ENCODE measurements at regions not wholly inside any gene's neighbourhood (a gene's known extent, or its start where the extent isn't known, plus 50 kb on each side); places are given as distances from the start of the nearest gene placed in this dataset.

DNA sequence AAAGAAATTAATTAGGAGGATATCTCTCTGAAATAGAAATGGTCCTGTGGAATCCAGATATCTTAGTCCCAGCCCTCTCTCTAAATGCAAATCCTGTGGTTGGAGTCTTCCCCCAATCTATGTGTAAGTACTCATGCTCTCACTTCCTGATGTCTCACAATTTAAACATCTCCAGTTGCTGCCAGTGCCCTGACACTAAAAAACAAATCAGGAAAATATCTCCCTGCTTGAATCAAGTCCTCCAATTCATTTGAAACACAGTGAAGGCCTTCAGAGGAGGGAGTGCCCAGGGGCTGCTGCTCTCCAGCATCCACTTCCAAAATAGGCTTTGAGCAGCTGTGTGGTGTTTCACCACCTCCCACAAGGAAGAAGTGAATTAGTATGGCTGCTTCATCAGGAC, 413.8 kb downstream of the RAD51AP2 start:
- H3K36me3 ChIP-seq: no peaks in the 10 kb centered on the region
- H3K4me1 ChIP-seq: no peaks in the 10 kb centered on the region
- H3K27me3 ChIP-seq: no peaks in the 10 kb centered on the region
- intact Hi-C loops (cut with DNase I): no loop called here
- no peak overlapping the region for H3K27ac ChIP-seq
- DNase-seq: no peak
- no peak overlapping the region for H3K4me3 ChIP-seq
- H3K9me3 ChIP-seq: no peaks in the 10 kb centered on the region
- TF ChIP-seq POLR2A (IDR thresholded peaks at IDR 0.05): no peak
- TF ChIP-seq, protein P1, sequence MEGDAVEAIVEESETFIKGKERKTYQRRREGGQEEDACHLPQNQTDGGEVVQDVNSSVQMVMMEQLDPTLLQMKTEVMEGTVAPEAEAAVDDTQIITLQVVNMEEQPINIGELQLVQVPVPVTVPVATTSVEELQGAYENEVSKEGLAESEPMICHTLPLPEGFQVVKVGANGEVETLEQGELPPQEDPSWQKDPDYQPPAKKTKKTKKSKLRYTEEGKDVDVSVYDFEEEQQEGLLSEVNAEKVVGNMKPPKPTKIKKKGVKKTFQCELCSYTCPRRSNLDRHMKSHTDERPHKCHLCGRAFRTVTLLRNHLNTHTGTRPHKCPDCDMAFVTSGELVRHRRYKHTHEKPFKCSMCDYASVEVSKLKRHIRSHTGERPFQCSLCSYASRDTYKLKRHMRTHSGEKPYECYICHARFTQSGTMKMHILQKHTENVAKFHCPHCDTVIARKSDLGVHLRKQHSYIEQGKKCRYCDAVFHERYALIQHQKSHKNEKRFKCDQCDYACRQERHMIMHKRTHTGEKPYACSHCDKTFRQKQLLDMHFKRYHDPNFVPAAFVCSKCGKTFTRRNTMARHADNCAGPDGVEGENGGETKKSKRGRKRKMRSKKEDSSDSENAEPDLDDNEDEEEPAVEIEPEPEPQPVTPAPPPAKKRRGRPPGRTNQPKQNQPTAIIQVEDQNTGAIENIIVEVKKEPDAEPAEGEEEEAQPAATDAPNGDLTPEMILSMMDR (IDR thresholded peaks at IDR 0.05): no peak

DNA sequence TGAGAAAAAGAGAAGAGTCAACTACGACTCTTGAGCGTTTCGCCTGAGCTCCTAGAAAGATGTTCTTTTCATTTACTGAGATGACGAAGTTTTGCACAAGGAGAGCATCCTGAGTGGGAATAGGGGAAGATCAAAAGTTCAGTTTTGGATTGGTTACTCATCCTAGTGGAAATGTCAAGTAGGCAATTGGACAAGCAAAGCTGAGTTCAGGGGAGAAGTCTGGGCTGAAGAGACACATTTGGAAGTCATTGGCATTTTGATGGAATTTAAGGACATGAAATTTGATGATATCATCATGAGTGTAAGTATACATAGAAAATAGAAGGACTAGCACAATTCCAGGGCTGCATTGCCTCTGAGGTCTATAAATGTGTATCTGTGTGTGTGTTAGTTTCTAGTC, 416.6 kb downstream of the RAD51AP2 start:
- Histone ChIP-seq H3K36me3 (no peaks in the 10 kb centered on the region), H3K27me3 (no peaks in the 10 kb centered on the region), H3K4me1 (no peaks in the 10 kb centered on the region), H3K27ac (no peak overlapping the region), H3K9me3 (no peaks in the 10 kb centered on the region), H3K4me3 (no peak overlapping the region)
- 83 to 98% methylated on average over 4 of the region's 4 CpGs for WGBS, 2 donors
- intact Hi-C loops (cut with DNase I): no loop called here
- TF ChIP-seq, protein P1 (IDR thresholded peaks at IDR 0.05): no peak
- TF ChIP-seq POLR2A (IDR thresholded peaks at IDR 0.05): no peak
- no peak for DNase-seq

DNA sequence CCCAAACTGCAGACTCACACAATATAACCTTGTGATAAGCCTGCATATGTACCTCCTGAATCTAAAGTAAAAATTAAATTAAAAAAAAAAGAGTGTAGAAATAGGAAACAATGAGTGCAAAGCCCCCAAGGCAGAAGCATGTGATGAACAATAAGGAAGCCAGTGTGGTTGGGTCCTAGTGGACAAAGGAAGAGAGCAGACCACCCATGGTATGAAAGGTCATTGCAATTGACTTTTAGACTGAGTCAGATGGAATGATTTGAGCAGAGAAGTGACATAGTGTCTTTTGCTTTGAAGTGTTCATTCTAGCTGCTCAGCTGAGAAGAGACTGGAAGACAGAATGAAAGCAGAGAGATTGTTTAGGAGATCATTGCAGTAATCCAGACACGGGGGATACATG, 417.1 kb downstream of the RAD51AP2 start:
- no peaks in the 10 kb centered on the region for H3K9me3 ChIP-seq
- WGBS, 2 donors: 58 to 71% methylated on average over 1 of the region's 1 CpG

GRCh38 chr2:17095340-17095739, 422.9 kb downstream of the RAD51AP2 start:
- TF ChIP-seq POLR2A (IDR thresholded peaks at IDR 0.05): no peak
- TF ChIP-seq, protein P1 (IDR thresholded peaks at IDR 0.05): no peak
- intact Hi-C loops (cut with DNase I): no loop called here

More for the DNA sequence above, 417.1 kb downstream of the RAD51AP2 start:
- no peaks in the 10 kb centered on the region for H3K4me1 ChIP-seq
- TF ChIP-seq, protein P1 (IDR thresholded peaks at IDR 0.05): no peak
- TF ChIP-seq POLR2A (IDR thresholded peaks at IDR 0.05): no peak
- H3K27ac ChIP-seq: no peak overlapping the region
- H3K27me3 ChIP-seq: no peaks in the 10 kb centered on the region
- H3K4me3 ChIP-seq: no peak overlapping the region
- H3K36me3 ChIP-seq: no peaks in the 10 kb centered on the region
- intact Hi-C loops (cut with DNase I): no loop called here
- DNase-seq: no peak

DNA sequence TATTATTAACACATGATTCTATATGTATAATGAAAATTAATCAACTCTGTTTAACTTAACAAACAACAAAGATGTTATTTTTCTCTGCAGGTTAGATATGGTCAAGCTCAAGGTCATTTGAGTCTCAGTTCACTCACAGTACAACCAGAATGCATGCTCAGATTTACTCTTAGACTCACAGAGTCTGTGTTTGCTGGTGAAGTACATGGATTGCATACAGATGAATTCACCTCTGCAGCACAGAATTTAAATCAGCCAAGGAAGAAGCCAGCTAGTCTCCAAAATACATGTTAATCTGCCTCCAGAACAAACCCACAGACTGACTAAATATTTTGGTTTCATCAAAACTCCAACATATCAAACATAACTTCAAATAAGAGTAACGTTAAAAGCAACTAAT, 424.5 kb downstream of the RAD51AP2 start:
- H3K27me3 ChIP-seq: no peaks in the 10 kb centered on the region
- intact Hi-C loops (cut with DNase I): no loop called here
- WGBS, 2 donors: 55 to 64% methylated on average over 1 of the region's 1 CpG

More at GRCh38 chr2:17095340-17095739, 422.9 kb downstream of the RAD51AP2 start:
- Histone ChIP-seq H3K9me3 (no peaks in the 10 kb centered on the region), H3K27ac (no peak overlapping the region), H3K27me3 (no peaks in the 10 kb centered on the region), H3K36me3 (no peaks in the 10 kb centered on the region), H3K4me1 (peaks cover 0 to 6% (median 0%) of the 10 kb centered on the region in 3 donors), H3K4me3 (no peak overlapping the region)
- 80 to 85% methylated on average over 2 of the region's 2 CpGs for WGBS, 2 donors
- no peak for DNase-seq

More for the DNA sequence above, 424.5 kb downstream of the RAD51AP2 start:
- no peak overlapping the region for H3K4me3 ChIP-seq
- TF ChIP-seq POLR2A (IDR thresholded peaks at IDR 0.05): no peak
- TF ChIP-seq, protein P1 (IDR thresholded peaks at IDR 0.05): no peak
- H3K9me3 ChIP-seq: no peaks in the 10 kb centered on the region
- no peaks in the 10 kb centered on the region for H3K36me3 ChIP-seq
- H3K27ac ChIP-seq: no peak overlapping the region
- no peak for DNase-seq
- H3K4me1 ChIP-seq: peaks cover 0 to 6% (median 0%) of the 10 kb centered on the region in 3 donors

Measured in esophagus squamous epithelium (tissue), 5 donors.